NOMO-1 treated with dmso at 0.1 percent for 144 hours (cell line): ENCODE measurements at regions not wholly inside any gene's neighbourhood (a gene's known extent, or its start where the extent isn't known, plus 50 kb on each side); places are given as distances from the start of the nearest gene placed in this dataset.

Experiments
- DNase-seq: peaks from one replicate; lab custom pipeline; 2025; ENCODE audit not compliant: unreplicated experiment; lab: John Stamatoyannopoulos, UW

DNA sequence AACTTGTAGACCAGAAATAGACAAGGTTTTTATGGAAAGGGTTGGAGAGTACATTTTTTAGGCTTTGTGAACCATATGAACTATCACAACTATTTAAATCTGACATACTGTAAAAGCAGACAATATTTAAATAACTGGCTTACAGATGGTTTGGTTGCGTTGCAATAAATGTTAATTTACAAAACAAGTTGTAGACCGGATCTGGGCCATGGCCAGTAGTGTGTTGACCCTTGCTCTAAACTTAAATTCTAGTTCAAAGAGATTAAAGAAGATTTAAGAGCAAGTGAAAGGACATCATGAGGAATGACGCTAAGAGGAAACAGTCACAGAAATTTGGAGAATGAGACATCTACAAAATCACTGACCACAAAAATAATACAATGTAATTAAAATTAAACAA lies 652.7 kb downstream of the DCDC2C start:
- no peak for DNase-seq

DNA sequence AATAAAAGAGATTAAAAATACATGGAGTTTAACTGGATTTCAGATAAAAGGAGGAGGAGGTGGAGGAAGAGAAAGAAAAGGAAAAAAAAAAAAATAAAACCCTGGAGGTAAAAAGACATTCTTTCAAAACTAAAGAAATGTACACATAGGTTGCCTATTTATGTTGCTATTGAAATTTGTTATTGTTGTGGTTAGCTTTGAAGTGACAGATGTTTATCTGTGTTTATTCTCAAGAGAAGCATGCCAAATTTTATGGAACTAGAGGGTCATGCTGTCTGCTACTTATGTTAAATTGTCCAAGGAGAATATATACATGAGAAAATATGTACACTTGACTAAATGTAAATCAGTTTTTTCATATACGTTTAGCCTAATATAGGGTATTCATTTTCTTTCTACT lies 653.2 kb downstream of the DCDC2C start:
- no peak for DNase-seq

DNA sequence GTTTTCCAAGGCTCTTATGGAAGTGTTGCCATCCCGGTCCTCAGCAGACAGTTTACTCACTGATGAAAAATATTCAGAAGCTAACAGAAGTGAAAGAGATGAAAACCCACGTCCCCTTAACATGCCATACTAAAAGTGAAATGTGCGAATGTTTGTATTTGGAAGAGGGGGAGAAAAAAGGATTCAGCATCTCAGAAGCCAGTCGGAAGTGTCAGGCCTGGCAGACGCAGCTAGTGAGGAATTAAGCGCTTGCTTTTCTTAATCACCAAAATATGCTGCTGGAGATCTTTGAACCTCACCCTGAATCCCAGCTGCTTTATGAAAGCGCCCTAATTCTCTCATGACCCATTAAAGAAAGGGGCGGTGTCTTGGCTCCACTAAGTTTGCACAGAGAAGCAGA lies 653.7 kb downstream of the DCDC2C start:
- no peak for DNase-seq

DNA sequence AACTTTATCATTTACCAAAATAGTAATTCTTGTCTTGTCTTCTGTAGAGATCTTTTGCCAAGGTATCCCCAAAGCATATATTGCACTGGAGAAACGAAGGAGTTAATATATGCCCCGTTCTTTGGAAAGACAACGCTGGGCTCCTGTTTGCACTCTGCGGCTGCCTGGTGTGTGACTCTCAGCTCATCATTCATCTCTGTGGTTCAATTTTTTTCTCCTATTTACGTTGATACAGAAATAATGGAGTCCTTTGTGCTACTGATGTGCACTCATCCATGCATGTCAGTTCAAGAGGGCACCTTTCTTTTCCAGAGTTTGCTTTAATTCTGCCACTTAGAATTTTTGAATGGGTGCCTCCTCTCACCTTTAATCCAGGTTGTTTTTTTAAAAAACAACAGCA lies 655.5 kb downstream of the DCDC2C start:
- no peak for DNase-seq

DNA sequence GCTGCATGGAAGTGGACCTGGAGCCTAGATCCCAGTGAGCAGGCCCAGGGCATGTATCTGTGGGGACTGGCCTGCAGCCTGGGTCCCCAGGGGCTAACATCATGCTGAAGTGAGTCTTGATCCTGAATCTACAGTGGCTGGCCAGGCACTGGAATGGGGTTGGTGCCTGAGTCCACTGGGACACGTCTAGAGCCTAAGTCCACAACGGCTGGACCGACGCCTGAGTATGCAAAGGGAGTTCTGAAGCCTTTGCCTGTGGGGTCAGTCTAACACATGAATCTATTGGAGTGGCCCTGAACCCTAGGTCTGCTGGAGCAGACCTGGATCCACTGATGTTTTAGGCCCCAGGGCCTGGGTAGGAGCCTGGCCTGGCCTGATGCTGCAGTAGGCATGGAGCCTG lies 665.5 kb downstream of the DCDC2C start:
- DNase-seq = no peak

DNA sequence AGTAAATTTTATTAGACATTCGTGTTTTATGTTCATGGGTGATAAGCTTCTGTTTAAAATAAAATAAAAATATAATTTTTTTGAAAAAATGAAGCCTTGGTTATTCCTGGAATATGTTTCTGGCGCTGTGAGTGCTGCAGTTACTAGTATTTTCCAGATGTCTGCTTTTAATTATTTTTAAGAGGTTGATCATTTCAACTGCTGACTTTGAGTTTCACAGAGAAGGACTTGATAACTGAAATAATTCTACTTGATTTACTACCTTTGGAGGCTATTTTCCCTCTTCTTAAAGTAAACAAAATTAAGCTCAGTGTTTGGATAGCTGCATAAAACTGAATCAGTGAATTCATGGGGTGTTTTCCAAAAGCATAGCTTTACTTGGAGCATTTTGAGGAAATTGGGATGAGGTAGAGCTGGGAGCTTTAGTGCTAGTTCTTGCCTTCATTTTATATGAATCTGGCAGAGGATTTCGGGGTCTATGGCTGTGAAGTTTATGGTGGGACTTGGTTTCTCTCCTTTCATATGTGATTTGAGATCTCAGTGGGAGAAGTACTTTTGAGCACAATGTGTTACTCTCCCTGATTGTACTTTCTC lies 666.5 kb downstream of the DCDC2C start:
- no peak for DNase-seq

DNA sequence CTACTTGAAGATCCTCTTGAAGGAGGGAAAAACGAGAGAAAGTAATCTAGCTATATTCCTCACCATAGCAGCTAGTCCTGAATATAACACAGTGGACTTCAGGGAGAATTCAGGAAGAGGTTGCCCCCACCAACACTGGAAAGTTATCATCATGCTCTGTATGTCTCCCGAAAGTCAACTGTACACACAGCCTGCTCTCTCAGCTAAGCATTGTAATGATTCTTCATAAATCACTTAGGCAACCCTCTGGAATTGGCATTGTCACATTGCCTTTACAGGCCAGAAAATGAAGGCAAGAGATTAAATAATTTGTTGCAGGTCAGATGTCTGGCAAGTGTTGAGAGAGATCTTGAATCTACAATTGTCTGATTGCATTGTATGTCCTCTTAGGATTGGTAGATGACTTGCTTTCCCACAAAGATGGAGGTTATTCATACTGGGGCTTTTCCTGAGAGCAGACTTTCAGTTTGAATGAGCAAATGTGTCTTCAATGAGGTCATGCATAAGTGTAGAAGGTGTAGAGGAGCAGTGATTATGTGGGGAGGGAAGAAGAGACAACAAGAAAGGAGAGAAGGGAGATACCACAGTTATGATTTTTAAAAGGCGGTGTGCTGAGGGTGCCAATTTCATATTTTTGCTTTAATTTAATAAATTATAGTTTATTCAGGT lies 667.2 kb downstream of the DCDC2C start:
- DNase-seq = no peak

DNA sequence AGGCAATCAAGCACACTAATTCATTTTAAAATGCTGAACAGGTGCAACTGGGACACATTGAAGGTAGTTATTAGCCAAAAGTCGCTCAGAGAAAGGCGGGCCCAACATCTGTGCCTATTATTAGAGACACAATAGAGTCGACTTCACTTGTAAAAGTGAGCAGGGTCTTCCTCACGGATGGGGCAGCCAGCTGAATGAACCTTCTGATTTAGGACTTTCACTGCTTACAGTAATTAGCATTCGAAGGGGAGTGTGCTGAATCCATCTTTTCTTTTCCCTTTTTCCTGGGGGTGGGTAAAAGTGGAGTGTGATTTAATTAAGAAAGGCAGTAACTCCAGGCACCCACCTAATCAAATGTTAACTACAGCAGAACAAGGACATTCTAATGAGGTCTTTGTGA lies 677.7 kb downstream of the DCDC2C start:
- DNase-seq = no peak

DNA sequence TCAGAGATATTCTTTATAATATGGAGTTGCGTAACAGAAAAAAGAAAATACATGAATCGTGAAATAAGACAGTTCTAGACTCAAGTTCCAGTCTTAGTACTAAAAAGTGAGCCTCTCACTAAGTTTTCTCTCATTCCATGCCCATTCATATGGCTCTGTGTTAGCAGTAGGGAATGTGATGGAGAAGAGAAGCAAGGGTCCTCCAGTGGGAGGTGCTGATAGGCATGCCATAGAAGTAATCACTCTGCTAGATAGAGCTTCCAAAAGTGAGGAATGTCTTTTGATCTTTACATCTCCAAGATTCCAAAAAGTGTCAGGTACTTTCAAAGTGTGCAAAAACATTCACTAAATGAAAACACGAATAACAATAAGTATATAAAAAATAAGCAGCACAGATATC lies 678.4 kb downstream of the DCDC2C start:
- DNase-seq = no peak

DNA sequence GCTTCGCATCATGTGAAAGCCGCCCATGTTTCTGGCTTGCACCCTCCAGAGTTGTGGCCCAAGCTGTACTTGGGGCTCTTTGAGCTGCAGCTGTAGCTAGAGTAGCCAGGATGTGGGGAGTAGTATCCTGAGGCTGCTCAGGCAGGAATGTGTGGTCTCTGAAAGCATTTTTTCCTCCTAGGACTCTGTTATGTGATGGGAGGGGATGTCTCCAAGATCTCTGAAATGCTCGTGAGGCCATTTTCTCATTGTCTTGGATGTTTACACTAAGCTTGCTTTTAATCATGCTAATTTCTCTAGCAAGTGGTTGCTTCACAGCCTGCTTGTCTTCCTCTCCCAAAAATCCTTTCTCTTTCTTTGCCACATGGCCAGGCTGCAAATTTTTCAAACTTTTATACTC lies 687.6 kb downstream of the DCDC2C start:
- no peak for DNase-seq

DNA sequence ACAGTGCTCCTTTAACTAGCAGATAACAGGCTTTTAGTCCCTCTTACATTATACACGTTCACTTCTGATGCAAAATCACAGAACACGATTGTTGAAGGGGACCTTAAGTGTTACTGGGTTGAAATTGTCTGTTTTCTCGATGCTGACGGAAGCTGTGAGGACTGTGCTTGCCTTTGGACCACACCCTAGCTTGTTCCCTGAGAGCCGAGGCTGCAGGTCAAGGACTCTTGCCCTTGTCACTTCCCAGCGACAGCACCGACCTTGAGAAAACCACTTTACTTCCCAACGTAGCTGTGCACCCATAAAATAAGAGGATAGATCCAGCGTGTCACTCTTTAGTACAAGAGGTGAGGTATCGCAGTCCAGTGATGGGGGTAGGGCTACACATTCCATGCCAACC lies 701.0 kb downstream of the DCDC2C start:
- no peak for DNase-seq

DNA sequence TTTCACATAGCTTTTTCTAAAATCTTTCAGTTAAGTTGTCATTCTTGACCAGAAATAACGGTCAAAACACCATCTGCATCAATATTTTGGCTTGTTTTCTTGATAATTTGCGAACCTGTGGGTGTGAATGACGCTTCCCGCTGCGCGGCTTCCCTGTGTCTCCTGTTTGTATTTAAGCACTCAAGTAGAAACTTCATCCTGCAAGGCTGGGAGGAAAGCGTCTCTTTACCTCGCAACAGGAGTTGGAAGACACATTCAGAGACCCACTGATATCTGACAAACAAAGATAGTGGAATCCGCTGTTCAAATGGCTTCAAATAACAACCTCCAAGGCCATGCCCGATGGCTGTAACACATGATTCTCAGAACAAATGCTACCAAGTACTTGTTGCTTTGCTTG lies 704.9 kb downstream of the DCDC2C start:
- no peak for DNase-seq

DNA sequence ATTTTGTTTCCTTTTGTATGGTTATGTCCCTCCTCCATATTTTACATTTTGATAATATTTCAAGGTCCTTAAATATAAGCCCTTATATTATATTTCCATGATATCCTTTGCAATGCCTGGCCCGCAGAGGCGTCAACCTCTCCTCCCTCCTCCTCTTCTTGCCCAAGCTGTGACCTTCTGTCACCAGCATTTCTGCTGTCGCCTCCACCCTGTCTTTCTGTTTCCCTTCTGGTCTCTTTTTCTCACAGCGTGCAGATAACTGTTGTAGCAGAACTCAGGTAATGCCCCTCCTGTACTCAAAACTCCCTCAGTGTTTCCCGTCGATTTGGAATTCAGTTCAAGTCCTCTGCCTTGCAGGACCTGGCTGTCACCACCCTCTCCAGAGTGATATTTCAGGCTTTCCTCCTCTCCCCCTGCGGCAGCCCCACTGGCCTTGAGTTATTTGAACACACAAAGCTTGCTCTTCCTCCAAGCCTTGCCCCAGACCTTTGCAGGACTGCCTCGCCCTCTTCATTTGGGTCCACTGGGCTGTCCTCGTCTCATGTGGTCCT lies 709.3 kb downstream of the DCDC2C start:
- DNase-seq = no peak

DNA sequence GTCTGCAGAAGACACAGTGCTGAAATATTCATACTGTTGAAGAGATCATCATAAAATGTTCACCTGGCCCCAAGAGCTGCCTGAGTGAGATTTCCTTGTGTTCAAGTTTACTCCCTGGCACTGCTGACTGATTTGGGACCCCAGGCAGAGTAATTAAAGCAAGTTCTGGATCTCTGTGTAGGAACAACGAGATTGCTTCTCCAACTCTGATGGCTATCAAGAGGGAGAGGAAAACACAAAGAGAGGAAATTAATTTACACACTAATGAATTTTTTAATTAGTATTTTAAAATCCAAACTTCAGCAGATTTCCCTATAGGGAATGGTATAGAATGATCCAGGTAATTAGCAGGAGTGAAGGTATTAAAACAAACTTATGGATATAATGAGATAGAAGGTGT lies 711.8 kb downstream of the DCDC2C start:
- no peak for DNase-seq

DNA sequence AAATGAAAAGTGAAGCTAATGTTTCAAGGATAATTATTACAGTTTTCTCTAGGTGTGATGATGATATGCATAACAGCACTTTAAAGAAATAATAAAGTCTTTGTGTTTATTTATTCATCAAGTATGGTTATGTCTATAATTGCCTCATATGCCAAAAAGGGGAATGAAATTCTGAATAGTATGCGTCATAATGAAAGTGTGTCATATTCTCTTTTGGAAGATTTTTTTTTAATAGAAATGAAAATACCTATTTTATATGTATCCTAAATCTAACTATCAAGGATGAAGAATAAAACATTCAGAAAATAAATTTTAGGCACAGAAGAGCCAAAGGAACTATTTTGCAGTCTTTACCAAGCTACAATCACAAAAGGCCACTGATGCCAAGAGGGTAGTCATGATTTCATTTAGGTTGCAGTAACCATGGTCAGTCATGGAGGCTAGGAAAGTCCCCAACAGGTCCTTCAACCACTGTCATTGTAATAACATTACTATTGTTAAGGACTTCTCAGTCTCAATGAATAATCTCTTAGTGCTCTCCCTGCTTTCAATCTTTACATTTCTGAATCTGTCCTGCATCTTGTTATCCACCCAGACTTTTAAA lies 712.5 kb downstream of the DCDC2C start:
- DNase-seq = no peak

DNA sequence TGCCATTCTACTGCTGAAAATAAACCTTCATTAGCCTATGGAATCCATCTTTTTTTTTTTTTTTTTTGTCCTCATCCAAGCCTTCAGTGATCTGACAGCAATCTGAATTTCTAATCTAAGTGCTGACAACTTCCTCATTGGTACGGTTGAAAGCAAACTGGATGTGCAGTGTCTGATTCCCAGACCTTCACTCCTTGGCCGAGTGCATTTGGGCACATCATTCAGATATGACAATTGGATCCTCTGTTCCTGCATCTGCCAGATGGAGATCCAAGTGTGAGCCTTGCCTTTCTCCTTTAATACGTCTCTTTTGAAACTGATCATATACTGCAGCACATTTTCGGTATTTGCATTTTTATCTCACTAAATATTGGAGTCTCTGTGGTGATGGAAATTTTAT lies 713.1 kb downstream of the DCDC2C start:
- no peak for DNase-seq

DNA sequence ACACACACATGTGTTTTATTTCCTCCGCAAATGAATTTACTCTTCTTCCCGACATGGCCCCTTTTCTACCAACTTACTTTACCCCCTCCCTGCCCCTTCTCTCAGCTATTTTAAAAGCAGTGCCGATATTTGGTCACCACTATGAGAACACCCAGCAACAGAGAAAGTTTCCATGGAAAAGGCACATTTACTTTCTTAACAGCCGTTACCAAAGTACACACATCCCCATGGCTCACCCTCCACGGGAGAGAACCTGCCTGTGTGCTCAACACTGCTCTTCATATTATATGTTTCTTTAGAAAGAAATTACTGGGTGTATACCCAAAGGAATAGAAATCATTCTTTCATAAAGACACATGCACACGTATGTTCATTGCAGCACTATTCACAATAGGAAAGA lies 714.4 kb downstream of the DCDC2C start:
- DNase-seq = no peak

DNA sequence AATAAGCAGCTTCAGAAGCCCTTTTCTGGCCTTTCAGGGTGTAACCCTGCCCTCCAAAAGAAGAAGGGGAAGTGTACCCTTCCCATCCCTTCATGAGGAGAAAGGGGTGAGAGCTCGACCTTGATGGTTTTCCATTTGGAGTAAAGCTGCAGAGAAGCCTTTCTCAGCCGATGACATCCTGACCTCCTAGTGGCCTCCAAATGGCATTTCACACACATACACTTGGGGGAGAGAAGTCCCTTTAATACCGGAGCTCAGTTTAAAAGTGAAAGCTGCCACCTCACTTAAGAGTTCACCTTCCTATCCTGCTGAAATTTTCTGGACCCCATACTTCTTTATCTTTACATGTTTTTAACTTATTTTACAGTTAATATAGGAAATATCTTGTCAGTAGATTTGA lies 716.7 kb downstream of the DCDC2C start:
- no peak for DNase-seq

DNA sequence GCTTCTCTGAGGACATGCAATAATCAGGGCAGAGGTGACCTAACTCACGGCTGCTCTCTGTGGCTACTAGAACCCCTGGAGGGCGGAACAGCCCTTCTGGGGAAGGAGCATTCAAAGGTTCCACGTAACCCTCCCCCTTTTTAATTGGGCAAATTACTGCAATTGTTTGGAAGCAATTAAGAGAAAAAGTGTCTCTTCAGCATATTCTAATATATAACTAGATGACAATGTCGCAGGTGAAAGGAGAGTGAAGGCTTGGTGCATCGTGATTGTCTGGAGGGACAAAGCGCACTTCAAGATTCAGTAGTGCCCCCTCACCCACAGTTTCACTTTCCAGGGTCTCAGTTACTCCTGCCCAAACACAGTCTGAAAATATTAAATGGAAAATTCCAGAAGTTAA lies 720.8 kb downstream of the DCDC2C start:
- no peak for DNase-seq

DNA sequence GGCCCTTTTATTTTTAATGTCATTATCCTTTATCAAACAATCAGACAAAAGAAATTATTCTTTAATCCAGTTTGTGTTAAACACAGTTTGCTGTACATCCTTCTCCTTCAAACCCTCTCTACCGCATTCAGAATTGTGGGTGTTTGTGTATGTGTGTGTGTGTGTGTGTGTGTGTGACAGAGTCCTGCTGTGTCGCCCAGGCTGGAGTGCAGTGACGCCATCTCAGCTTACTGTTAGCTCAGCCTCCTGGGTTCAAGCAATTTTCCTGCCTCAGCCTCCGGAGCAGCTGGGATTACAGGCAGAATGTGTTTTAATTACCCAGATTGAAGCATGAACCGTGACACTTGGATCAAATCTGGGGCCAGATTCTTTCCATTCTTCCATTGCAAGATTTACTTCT lies 723.7 kb downstream of the DCDC2C start:
- DNase-seq = no peak

DNA sequence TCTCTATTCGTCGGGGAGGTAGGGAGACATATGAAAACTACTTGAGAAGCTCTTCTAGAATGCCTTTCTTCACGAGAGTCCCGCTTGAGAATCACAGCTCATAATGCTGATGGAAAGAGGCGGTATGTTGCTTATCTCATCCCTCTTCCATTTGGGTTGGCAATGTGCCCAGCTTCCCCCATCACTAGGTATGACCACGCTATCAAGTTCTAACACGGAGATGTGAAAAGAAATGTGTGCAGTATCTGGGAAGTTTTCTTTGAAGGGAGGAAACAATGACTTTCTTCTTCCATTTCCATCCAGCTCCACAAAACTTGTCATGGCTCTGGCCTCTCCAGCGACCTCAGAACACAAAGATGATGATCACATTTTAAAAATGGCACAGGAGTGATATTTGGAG lies 742.4 kb downstream of the DCDC2C start:
- DNase-seq = no peak

DNA sequence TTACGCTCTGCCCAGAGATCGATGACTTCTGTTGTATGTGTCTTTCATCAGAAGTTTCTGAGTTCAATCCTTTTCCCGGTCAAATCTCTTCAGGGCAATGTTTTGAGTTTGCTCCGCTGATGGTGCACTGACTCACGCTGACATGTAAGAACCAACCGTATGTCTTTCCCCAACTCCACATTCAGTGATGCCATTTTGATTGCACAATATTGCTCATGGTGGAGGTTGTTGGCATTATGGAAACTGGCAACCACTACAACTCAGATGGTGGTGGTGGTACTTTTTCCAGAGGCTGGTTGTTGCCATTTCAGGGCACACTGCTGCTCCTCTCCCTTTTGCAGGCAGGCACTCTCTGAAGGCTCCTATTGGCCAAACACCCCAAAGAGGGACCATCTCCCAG lies 751.5 kb downstream of the DCDC2C start:
- no peak for DNase-seq
